ENCODE measurements at regions not wholly inside any gene's neighbourhood (a gene's known extent, or its start where the extent isn't known, plus 50 kb on each side); places are given as distances from the start of the nearest gene placed in this dataset.
A peak's percentile ranks its signal among the peaks of the same experiment; 100 is the strongest.
"Not testable (repeated sequence)": the region's sequence is repeated elsewhere in the genome, so short reads cannot be mapped to it uniquely, and the experiment has no call there.

DNA sequence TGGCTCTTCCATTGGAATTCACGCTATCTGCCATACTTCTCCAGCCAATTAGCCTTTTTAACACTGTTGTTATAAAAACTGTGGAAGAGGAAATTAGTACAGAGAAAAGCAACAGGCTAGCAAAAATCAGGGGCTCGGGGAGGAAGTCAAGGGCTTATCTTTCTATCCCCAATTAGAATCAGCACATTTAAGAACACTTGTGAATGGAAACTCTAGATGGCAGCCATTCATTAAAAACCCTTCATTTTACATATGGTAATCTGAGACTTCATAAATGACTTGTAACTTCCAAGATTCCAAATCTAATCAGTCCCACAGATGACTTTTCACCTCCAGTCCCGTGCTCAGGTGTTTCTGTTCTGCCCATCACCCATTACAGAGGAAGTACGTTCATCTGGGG, 330.5 kb downstream of the CNTNAP3B start:
- H3K9me3 ChIP-seq (ENCODE audit: low read length); intact Hi-C loops (cut with micrococcal nuclease); H3F3A ChIP-seq (ENCODE audit: low read length, unreplicated experiment); H3K79me2 ChIP-seq (ENCODE audit: low read length); H4K20me1 ChIP-seq (ENCODE audit: low read length); H3K9me2 ChIP-seq (replicated peaks; ENCODE audit: low read length); H2AFZ ChIP-seq (ENCODE audit: low read length); BruUV-seq (replicated peaks); H3K9ac ChIP-seq (ENCODE audit: low read length); H3K27me3 ChIP-seq (ENCODE audit: low read length); H3K4me2 ChIP-seq (ENCODE audit: low read length); POLR2A ChIA-PET (ENCODE audit: unreplicated experiment); H3K27ac ChIP-seq (ENCODE audit: low read length); H3K36me3 ChIP-seq (ENCODE audit: low read depth, low read length); CTCF ChIA-PET; H3K4me3 ChIP-seq (ENCODE audit: low read length); H3K4me1 ChIP-seq (ENCODE audit: insufficient read depth, low read length): not testable (repeated sequence)
- peak; percentile 44 for DNase-seq
- ATAC-seq = peak; percentile 56
- TF ChIP-seq, protein P1, sequence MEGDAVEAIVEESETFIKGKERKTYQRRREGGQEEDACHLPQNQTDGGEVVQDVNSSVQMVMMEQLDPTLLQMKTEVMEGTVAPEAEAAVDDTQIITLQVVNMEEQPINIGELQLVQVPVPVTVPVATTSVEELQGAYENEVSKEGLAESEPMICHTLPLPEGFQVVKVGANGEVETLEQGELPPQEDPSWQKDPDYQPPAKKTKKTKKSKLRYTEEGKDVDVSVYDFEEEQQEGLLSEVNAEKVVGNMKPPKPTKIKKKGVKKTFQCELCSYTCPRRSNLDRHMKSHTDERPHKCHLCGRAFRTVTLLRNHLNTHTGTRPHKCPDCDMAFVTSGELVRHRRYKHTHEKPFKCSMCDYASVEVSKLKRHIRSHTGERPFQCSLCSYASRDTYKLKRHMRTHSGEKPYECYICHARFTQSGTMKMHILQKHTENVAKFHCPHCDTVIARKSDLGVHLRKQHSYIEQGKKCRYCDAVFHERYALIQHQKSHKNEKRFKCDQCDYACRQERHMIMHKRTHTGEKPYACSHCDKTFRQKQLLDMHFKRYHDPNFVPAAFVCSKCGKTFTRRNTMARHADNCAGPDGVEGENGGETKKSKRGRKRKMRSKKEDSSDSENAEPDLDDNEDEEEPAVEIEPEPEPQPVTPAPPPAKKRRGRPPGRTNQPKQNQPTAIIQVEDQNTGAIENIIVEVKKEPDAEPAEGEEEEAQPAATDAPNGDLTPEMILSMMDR (conservative IDR thresholded peaks at IDR 0.05; ENCODE audit: low read depth, low read length) = peak; percentile 28; the same call in 1 of the 2 replicates

GRCh38 chr9:41790719-41791363, 338.4 kb downstream of the CNTNAP3B start:
- ATAC-seq (peak; percentile 45), DNase-seq (peak; percentile 64)
- H3K36me3 ChIP-seq (ENCODE audit: low read depth, low read length); H2AFZ ChIP-seq (ENCODE audit: low read length); H3K4me1 ChIP-seq (ENCODE audit: insufficient read depth, low read length); H3K9me2 ChIP-seq (replicated peaks; ENCODE audit: low read length); intact Hi-C loops (cut with micrococcal nuclease); H3K4me2 ChIP-seq (ENCODE audit: low read length); BruUV-seq (replicated peaks); H3K79me2 ChIP-seq (ENCODE audit: low read length); H3K27me3 ChIP-seq (ENCODE audit: low read length); H4K20me1 ChIP-seq (ENCODE audit: low read length); H3F3A ChIP-seq (ENCODE audit: low read length, unreplicated experiment); POLR2A ChIA-PET (ENCODE audit: unreplicated experiment); H3K4me3 ChIP-seq (ENCODE audit: low read length); H3K9me3 ChIP-seq (ENCODE audit: low read length); H3K27ac ChIP-seq (ENCODE audit: low read length); H3K9ac ChIP-seq (ENCODE audit: low read length); CTCF ChIA-PET: not testable (repeated sequence)

GRCh38 chr9:41790007-41790406, 339.2 kb downstream of the CNTNAP3B start:
- CTCF ChIA-PET; DNase-seq; H3K9me2 ChIP-seq (replicated peaks; ENCODE audit: low read length); ATAC-seq; H3K79me2 ChIP-seq (ENCODE audit: low read length); POLR2A ChIA-PET (ENCODE audit: unreplicated experiment); H2AFZ ChIP-seq (ENCODE audit: low read length); H3K4me1 ChIP-seq (ENCODE audit: insufficient read depth, low read length); BruUV-seq (replicated peaks); H3K9me3 ChIP-seq (ENCODE audit: low read length); H4K20me1 ChIP-seq (ENCODE audit: low read length); H3K9ac ChIP-seq (ENCODE audit: low read length); H3F3A ChIP-seq (ENCODE audit: low read length, unreplicated experiment); H3K4me3 ChIP-seq (ENCODE audit: low read length); H3K27me3 ChIP-seq (ENCODE audit: low read length); H3K4me2 ChIP-seq (ENCODE audit: low read length); intact Hi-C loops (cut with micrococcal nuclease); H3K36me3 ChIP-seq (ENCODE audit: low read depth, low read length); H3K27ac ChIP-seq (ENCODE audit: low read length): not testable (repeated sequence)

- POLR2A ChIA-PET (ENCODE audit: unreplicated experiment) = not testable (repeated sequence)
These were observed 339.8 kb downstream of the CNTNAP3B start for GRCh38 chr9:41789387-41789786.

DNA sequence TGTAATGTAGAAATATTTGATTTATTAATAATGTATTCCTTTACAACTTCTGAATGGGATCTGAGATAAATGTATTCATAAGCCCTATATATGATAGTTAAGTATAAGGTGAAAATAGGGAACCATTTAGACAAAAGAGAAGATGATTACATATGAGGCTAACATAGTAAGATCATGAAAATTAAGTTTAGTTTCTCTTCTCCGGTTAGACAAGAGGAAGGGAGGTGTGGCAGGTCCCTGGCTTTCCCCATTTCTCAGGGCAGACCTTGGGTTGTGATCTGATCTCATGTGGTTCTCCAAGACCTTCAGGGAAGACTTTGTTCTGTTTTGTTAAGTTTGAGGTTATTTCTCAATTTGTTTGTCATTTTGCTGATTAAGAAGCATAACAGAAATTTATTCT, 341.3 kb downstream of the CNTNAP3B start:
- H3F3A ChIP-seq (ENCODE audit: low read length, unreplicated experiment); H3K9me3 ChIP-seq (ENCODE audit: low read length); DNase-seq; H3K9ac ChIP-seq (ENCODE audit: low read length); H2AFZ ChIP-seq (ENCODE audit: low read length); H3K9me2 ChIP-seq (replicated peaks; ENCODE audit: low read length); H3K79me2 ChIP-seq (ENCODE audit: low read length); CTCF ChIA-PET; POLR2A ChIA-PET (ENCODE audit: unreplicated experiment); H4K20me1 ChIP-seq (ENCODE audit: low read length); H3K4me3 ChIP-seq (ENCODE audit: low read length); intact Hi-C loops (cut with micrococcal nuclease); ATAC-seq; BruUV-seq (replicated peaks); H3K27ac ChIP-seq (ENCODE audit: low read length); H3K4me2 ChIP-seq (ENCODE audit: low read length); H3K4me1 ChIP-seq (ENCODE audit: insufficient read depth, low read length); H3K27me3 ChIP-seq (ENCODE audit: low read length); H3K36me3 ChIP-seq (ENCODE audit: low read depth, low read length): not testable (repeated sequence)

More at GRCh38 chr9:41789387-41789786, 339.8 kb downstream of the CNTNAP3B start:
- H4K20me1 ChIP-seq (ENCODE audit: low read length); H3K9ac ChIP-seq (ENCODE audit: low read length); H3K4me1 ChIP-seq (ENCODE audit: insufficient read depth, low read length); H3K9me3 ChIP-seq (ENCODE audit: low read length); CTCF ChIA-PET; H3K79me2 ChIP-seq (ENCODE audit: low read length); H3F3A ChIP-seq (ENCODE audit: low read length, unreplicated experiment); DNase-seq; H3K27ac ChIP-seq (ENCODE audit: low read length); H3K27me3 ChIP-seq (ENCODE audit: low read length); H3K4me3 ChIP-seq (ENCODE audit: low read length); H3K9me2 ChIP-seq (replicated peaks; ENCODE audit: low read length); intact Hi-C loops (cut with micrococcal nuclease); H2AFZ ChIP-seq (ENCODE audit: low read length); ATAC-seq; H3K4me2 ChIP-seq (ENCODE audit: low read length); H3K36me3 ChIP-seq (ENCODE audit: low read depth, low read length); BruUV-seq (replicated peaks): not testable (repeated sequence)

GRCh38 chr9:41787270-41787669, 342.0 kb downstream of the CNTNAP3B start:
- POLR2A ChIA-PET (ENCODE audit: unreplicated experiment); CTCF ChIA-PET; ATAC-seq; H3K36me3 ChIP-seq (ENCODE audit: low read depth, low read length); H3K9ac ChIP-seq (ENCODE audit: low read length); H3K79me2 ChIP-seq (ENCODE audit: low read length); H3K27me3 ChIP-seq (ENCODE audit: low read length); H3F3A ChIP-seq (ENCODE audit: low read length, unreplicated experiment); H3K9me3 ChIP-seq (ENCODE audit: low read length); H3K4me3 ChIP-seq (ENCODE audit: low read length); H3K4me2 ChIP-seq (ENCODE audit: low read length); H4K20me1 ChIP-seq (ENCODE audit: low read length); intact Hi-C loops (cut with micrococcal nuclease); H3K9me2 ChIP-seq (replicated peaks; ENCODE audit: low read length); H2AFZ ChIP-seq (ENCODE audit: low read length); H3K4me1 ChIP-seq (ENCODE audit: insufficient read depth, low read length); H3K27ac ChIP-seq (ENCODE audit: low read length); DNase-seq; BruUV-seq (replicated peaks): not testable (repeated sequence)

Data from PC-3 (cell line).